Stimulated activated naive CD8-positive, alpha-beta T cell treated with anti-CD3 and anti-CD28 coated beads, Interleukin-15, amount 100 ng/mL, for 72 hours (primary cell): ENCODE measurements at regions not wholly inside any gene's neighbourhood (a gene's known extent, or its start where the extent isn't known, plus 50 kb on each side); places are given as distances from the start of the nearest gene placed in this dataset.

Source experiments
- ATAC-seq: fragments of 150-1000 bp; cut with Tn5 transposase; 2 replicates; pipeline ENCODE4 v1.10.0; 2021; ENCODE audit warnings: mild to moderate bottlenecking, moderate library complexity
- DNase-seq, 2 donors: peaks; one replicate each; pipeline ENCODE4 v3.0.0; 2021 to 2022
- H3K27ac Mint-ChIP-seq, 2 donors: one replicate each; pipeline ENCODE4 v1.8.0; 2022; ENCODE audit warnings: mild to moderate bottlenecking in 2 of 2, mixed read lengths in 2 of 2, moderate library complexity in 2 of 2
- H3K27me3 Mint-ChIP-seq: one replicate; pipeline ENCODE4 v1.8.0; 2022; ENCODE audit warnings: mixed read lengths
- H3K4me1 Mint-ChIP-seq: one replicate; pipeline ENCODE4 v1.8.0; 2022; ENCODE audit warnings: mild to moderate bottlenecking, mixed read lengths
- H3K4me3 Mint-ChIP-seq, 2 donors: one replicate each; pipeline ENCODE4 v1.8.0; 2022; ENCODE audit warnings: mild to moderate bottlenecking in 2 of 2, mixed read lengths in 2 of 2, moderate library complexity in 1 of 2
- H3K9me3 Mint-ChIP-seq, 2 donors: one replicate each; pipeline ENCODE4 v1.8.0; 2022; ENCODE audit warnings: mixed read lengths in 2 of 2

GRCh38 chr2:38446418-38446817 lies 69.3 kb upstream of the ATL2 start:
- H3K27me3 Mint-ChIP-seq = peaks cover 16% of the 10 kb centered on the region
- no peaks in the 10 kb centered on the region for H3K9me3 Mint-ChIP-seq
- H3K27ac Mint-ChIP-seq = no peak overlapping the region
- no peak overlapping the region for H3K4me3 Mint-ChIP-seq
- no peaks in the 10 kb centered on the region for H3K4me1 Mint-ChIP-seq
- no peak for DNase-seq
- ATAC-seq = no peak

GRCh38 chr2:38444247-38444646 lies 67.2 kb upstream of the ATL2 start:
- H3K9me3 Mint-ChIP-seq = no peaks in the 10 kb centered on the region
- no peak for ATAC-seq
- H3K4me1 Mint-ChIP-seq = peaks cover 1% of the 10 kb centered on the region
- no peak overlapping the region for H3K27ac Mint-ChIP-seq
- no peak for DNase-seq
- H3K4me3 Mint-ChIP-seq = no peak overlapping the region
- peaks cover 26% of the 10 kb centered on the region for H3K27me3 Mint-ChIP-seq

- no peaks in the 10 kb centered on the region for H3K9me3 Mint-ChIP-seq
- ATAC-seq (no peak), DNase-seq (no peak)
- H3K4me3 Mint-ChIP-seq = no peak overlapping the region
- peaks cover 26% of the 10 kb centered on the region for H3K27me3 Mint-ChIP-seq
- H3K4me1 Mint-ChIP-seq = peaks cover 13% of the 10 kb centered on the region
- no peak overlapping the region for H3K27ac Mint-ChIP-seq
These were observed 65.8 kb upstream of the ATL2 start for GRCh38 chr2:38442643-38443541.

GRCh38 chr2:38441346-38441745 lies 64.3 kb upstream of the ATL2 start:
- Mint-ChIP-seq H3K9me3 (no peaks in the 10 kb centered on the region), H3K4me1 (peaks cover 13% of the 10 kb centered on the region), H3K27ac (no peak overlapping the region), H3K27me3 (peaks cover 26% of the 10 kb centered on the region), H3K4me3 (no peak overlapping the region)
- DNase-seq (no peak), ATAC-seq (no peak)

GRCh38 chr2:38440655-38441054 lies 63.6 kb upstream of the ATL2 start:
- no peak for DNase-seq
- no peak for ATAC-seq
- H3K4me1 Mint-ChIP-seq = peaks cover 13% of the 10 kb centered on the region
- H3K4me3 Mint-ChIP-seq = no peak overlapping the region
- H3K27me3 Mint-ChIP-seq = peaks cover 26% of the 10 kb centered on the region
- H3K9me3 Mint-ChIP-seq = no peaks in the 10 kb centered on the region
- peak overlapping the region in 1 of 2 donors; percentile 35 for H3K27ac Mint-ChIP-seq

- peaks cover 26% of the 10 kb centered on the region for H3K27me3 Mint-ChIP-seq
- H3K4me3 Mint-ChIP-seq = no peak overlapping the region
- H3K9me3 Mint-ChIP-seq = no peaks in the 10 kb centered on the region
- DNase-seq = no peak
- peaks cover 13% of the 10 kb centered on the region for H3K4me1 Mint-ChIP-seq
- H3K27ac Mint-ChIP-seq = no peak overlapping the region
- no peak for ATAC-seq
These were observed 62.8 kb upstream of the ATL2 start for GRCh38 chr2:38439863-38440262.

- Mint-ChIP-seq H3K4me1 (peaks cover 13% of the 10 kb centered on the region), H3K9me3 (no peaks in the 10 kb centered on the region), H3K4me3 (peak overlapping the region; percentile 4 to 49), H3K27me3 (peaks cover 26% of the 10 kb centered on the region), H3K27ac (peak overlapping the region in 1 of 2 donors; percentile 70)
- ATAC-seq (peak; percentile 92), DNase-seq (peak; percentile 7 to 52)
These were observed 62.0 kb upstream of the ATL2 start for GRCh38 chr2:38438883-38439612.

- Mint-ChIP-seq H3K9me3 (no peaks in the 10 kb centered on the region), H3K4me1 (peaks cover 13% of the 10 kb centered on the region), H3K4me3 (peak overlapping the region; percentile 4 to 49), H3K27me3 (peaks cover 26% of the 10 kb centered on the region), H3K27ac (peak overlapping the region in 1 of 2 donors; percentile 70)
- no peak for DNase-seq
- no peak for ATAC-seq
These were observed 61.2 kb upstream of the ATL2 start for GRCh38 chr2:38438133-38438882.

GRCh38 chr2:38436227-38436664 lies 59.2 kb upstream of the ATL2 start:
- no peak for DNase-seq
- Mint-ChIP-seq H3K4me1 (peaks cover 14% of the 10 kb centered on the region), H3K27me3 (peaks cover 8% of the 10 kb centered on the region), H3K9me3 (no peaks in the 10 kb centered on the region), H3K4me3 (no peak overlapping the region), H3K27ac (no peak overlapping the region)
- no peak for ATAC-seq

GRCh38 chr2:38435775-38436174 lies 58.7 kb upstream of the ATL2 start:
- H3K9me3 Mint-ChIP-seq = no peaks in the 10 kb centered on the region
- DNase-seq (no peak), ATAC-seq (no peak)
- H3K27ac Mint-ChIP-seq = no peak overlapping the region
- H3K27me3 Mint-ChIP-seq = peaks cover 3% of the 10 kb centered on the region
- H3K4me3 Mint-ChIP-seq = no peak overlapping the region
- peaks cover 19% of the 10 kb centered on the region for H3K4me1 Mint-ChIP-seq

- no peak overlapping the region for H3K4me3 Mint-ChIP-seq
- no peak for DNase-seq
- H3K27ac Mint-ChIP-seq = no peak overlapping the region
- no peak for ATAC-seq
- H3K9me3 Mint-ChIP-seq = no peaks in the 10 kb centered on the region
- H3K4me1 Mint-ChIP-seq = peaks cover 19% of the 10 kb centered on the region
- no peaks in the 10 kb centered on the region for H3K27me3 Mint-ChIP-seq
These were observed 57.5 kb upstream of the ATL2 start for GRCh38 chr2:38434595-38434994.

GRCh38 chr2:38433607-38433975 lies 56.5 kb upstream of the ATL2 start:
- no peaks in the 10 kb centered on the region for H3K9me3 Mint-ChIP-seq
- H3K27ac Mint-ChIP-seq = no peak overlapping the region
- no peak for DNase-seq
- H3K27me3 Mint-ChIP-seq = no peaks in the 10 kb centered on the region
- H3K4me3 Mint-ChIP-seq = no peak overlapping the region
- H3K4me1 Mint-ChIP-seq = peaks cover 11% of the 10 kb centered on the region
- no peak for ATAC-seq

GRCh38 chr2:38432820-38433606 lies 55.9 kb upstream of the ATL2 start:
- H3K4me1 Mint-ChIP-seq = peaks cover 6% of the 10 kb centered on the region
- ATAC-seq = no peak

GRCh38 chr2:38430597-38431207 lies 53.6 kb upstream of the ATL2 start:
- no peak overlapping the region for H3K4me3 Mint-ChIP-seq

More at GRCh38 chr2:38432820-38433606, 55.9 kb upstream of the ATL2 start:
- Mint-ChIP-seq H3K9me3 (no peaks in the 10 kb centered on the region), H3K27me3 (no peaks in the 10 kb centered on the region), H3K4me3 (no peak overlapping the region), H3K27ac (no peak overlapping the region)
- no peak for DNase-seq

GRCh38 chr2:38430196-38430595 lies 53.1 kb upstream of the ATL2 start:
- no peak for ATAC-seq
- Mint-ChIP-seq H3K4me1 (peaks cover 6% of the 10 kb centered on the region), H3K9me3 (no peaks in the 10 kb centered on the region), H3K27me3 (no peaks in the 10 kb centered on the region), H3K27ac (no peak overlapping the region), H3K4me3 (no peak overlapping the region)
- no peak for DNase-seq

More at GRCh38 chr2:38430597-38431207, 53.6 kb upstream of the ATL2 start:
- Mint-ChIP-seq H3K4me1 (peaks cover 6% of the 10 kb centered on the region), H3K27ac (no peak overlapping the region), H3K9me3 (no peaks in the 10 kb centered on the region), H3K27me3 (no peaks in the 10 kb centered on the region)
- ATAC-seq = no peak
- DNase-seq = no peak
